GM19043 (cell line): ENCODE measurements at regions not wholly inside any gene's neighbourhood (a gene's known extent, or its start where the extent isn't known, plus 50 kb on each side); places are given as distances from the start of the nearest gene placed in this dataset.

Source experiments
- ATAC-seq: cut with Tn5 transposase; IDR thresholded peaks from one replicate; pipeline ENCODE4 v1.9.1; 2021; ENCODE audit warnings: low read depth; ENCODE audit not compliant: unreplicated experiment

GRCh38 chr3:162742159-162742717, 1245.6 kb downstream of the OTOL1 start:
- no peak for ATAC-seq

- ATAC-seq = no peak
Measured at GRCh38 chr3:162743091-162743490, 1246.5 kb downstream of the OTOL1 start.

GRCh38 chr3:162760789-162761188, 1264.2 kb downstream of the OTOL1 start:
- no peak for ATAC-seq

GRCh38 chr3:162764051-162764807, 1267.6 kb downstream of the OTOL1 start:
- no peak for ATAC-seq

- ATAC-seq = no peak
Measured at GRCh38 chr3:162764808-162765071, 1268.1 kb downstream of the OTOL1 start.

- ATAC-seq = no peak
Measured at GRCh38 chr3:162765524-162765923, 1268.9 kb downstream of the OTOL1 start.

- ATAC-seq = no peak
Measured at GRCh38 chr3:162769564-162769963, 1273.0 kb downstream of the OTOL1 start.

- no peak for ATAC-seq
Measured at GRCh38 chr3:162770551-162770950, 1273.9 kb downstream of the OTOL1 start.

- ATAC-seq = no peak
Measured at GRCh38 chr3:162774613-162775100, 1278.0 kb downstream of the OTOL1 start.

- ATAC-seq = no peak
Measured at GRCh38 chr3:162776148-162776547, 1279.5 kb downstream of the OTOL1 start.

- no peak for ATAC-seq
Measured at GRCh38 chr3:162777118-162777517, 1280.5 kb downstream of the OTOL1 start.

- no peak for ATAC-seq
Measured at GRCh38 chr3:162780313-162780712, 1283.7 kb downstream of the OTOL1 start.

- ATAC-seq = no peak
Measured at GRCh38 chr3:162799910-162800309, 1303.3 kb downstream of the OTOL1 start.

GRCh38 chr3:162802228-162802965, 1305.8 kb downstream of the OTOL1 start:
- no peak for ATAC-seq

- no peak for ATAC-seq
Measured at GRCh38 chr3:162810776-162811175, 1314.2 kb downstream of the OTOL1 start.

- no peak for ATAC-seq
Measured at GRCh38 chr3:162842549-162843216, 1346.1 kb downstream of the OTOL1 start.

GRCh38 chr3:162845918-162846317, 1349.3 kb downstream of the OTOL1 start:
- ATAC-seq = no peak

- ATAC-seq = no peak
Measured at GRCh38 chr3:162847511-162847910, 1350.9 kb downstream of the OTOL1 start.

- no peak for ATAC-seq
Measured at GRCh38 chr3:162863579-162863978, 1367.0 kb downstream of the OTOL1 start.

- no peak for ATAC-seq
Measured at GRCh38 chr3:162865466-162865865, 1368.9 kb downstream of the OTOL1 start.

GRCh38 chr3:162879021-162879562, 1382.5 kb downstream of the OTOL1 start:
- ATAC-seq = no peak
